Astrocyte of the spinal cord (primary cell): ENCODE measurements at regions not wholly inside any gene's neighbourhood (a gene's known extent, or its start where the extent isn't known, plus 50 kb on each side); places are given as distances from the start of the nearest gene placed in this dataset.

ENCODE experiments used
- DNase-seq: peaks from one replicate; pipeline ENCODE4 v3.0.0; 2011; ENCODE audit warnings: low read depth, low spot score
- H3K4me3 ChIP-seq: 2 replicates; pipeline ENCODE4 v1.5.1; 2011; ENCODE audit warnings: low read depth, mild to moderate bottlenecking, low read length, moderate library complexity
- in situ Hi-C: cut with HindIII; loops from 2 replicates; pipeline ENCODE4 v1.10.0; 2017; ENCODE audit warnings: low sequenced_read_pairs
- TF ChIP-seq, protein P1 (sequence below): IDR thresholded peaks from 2 replicates; pipeline ENCODE4 v1.5.1; 2012; ENCODE audit warnings: low read depth, mild to moderate bottlenecking, low read length, inconsistent platforms

DNA sequence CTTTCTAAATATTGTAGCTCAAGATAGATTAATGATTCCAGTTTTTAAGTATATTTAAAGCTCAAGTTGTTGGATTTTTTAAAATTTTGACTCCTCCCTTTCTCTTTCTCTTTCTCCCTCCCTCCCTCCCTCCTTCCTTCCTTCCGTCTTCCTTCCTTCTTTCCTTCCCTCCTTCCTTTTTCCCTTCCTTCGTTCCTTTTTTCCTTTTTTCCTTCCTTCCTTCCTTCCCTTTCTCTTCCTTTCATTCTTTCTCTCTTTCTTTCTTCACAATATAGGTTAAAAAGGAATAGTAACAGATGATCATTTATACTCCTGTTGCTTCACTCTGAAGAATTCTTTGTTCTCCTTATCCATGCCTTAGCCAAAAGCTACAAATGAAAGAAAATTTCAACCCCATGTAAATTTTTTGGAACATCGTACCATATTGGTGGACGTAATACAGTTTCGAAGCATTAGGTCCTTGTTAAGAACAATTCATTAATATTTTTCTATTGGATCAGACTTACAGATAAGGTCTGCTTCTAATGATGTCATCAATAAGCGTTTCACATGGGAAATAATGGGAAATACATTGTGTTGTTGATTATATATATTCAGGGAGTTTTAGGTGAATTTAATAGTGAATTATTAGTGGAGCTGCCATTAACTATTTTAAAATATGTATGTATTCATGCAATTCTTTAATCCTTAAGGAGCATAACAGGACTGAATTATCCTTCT, 139.6 kb upstream of the SLC35B3 start:
- TF ChIP-seq, protein P1, sequence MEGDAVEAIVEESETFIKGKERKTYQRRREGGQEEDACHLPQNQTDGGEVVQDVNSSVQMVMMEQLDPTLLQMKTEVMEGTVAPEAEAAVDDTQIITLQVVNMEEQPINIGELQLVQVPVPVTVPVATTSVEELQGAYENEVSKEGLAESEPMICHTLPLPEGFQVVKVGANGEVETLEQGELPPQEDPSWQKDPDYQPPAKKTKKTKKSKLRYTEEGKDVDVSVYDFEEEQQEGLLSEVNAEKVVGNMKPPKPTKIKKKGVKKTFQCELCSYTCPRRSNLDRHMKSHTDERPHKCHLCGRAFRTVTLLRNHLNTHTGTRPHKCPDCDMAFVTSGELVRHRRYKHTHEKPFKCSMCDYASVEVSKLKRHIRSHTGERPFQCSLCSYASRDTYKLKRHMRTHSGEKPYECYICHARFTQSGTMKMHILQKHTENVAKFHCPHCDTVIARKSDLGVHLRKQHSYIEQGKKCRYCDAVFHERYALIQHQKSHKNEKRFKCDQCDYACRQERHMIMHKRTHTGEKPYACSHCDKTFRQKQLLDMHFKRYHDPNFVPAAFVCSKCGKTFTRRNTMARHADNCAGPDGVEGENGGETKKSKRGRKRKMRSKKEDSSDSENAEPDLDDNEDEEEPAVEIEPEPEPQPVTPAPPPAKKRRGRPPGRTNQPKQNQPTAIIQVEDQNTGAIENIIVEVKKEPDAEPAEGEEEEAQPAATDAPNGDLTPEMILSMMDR: no peak
- DNase-seq: no peak
- in situ Hi-C loops: no loop called here
- no peak overlapping the region for H3K4me3 ChIP-seq

DNA sequence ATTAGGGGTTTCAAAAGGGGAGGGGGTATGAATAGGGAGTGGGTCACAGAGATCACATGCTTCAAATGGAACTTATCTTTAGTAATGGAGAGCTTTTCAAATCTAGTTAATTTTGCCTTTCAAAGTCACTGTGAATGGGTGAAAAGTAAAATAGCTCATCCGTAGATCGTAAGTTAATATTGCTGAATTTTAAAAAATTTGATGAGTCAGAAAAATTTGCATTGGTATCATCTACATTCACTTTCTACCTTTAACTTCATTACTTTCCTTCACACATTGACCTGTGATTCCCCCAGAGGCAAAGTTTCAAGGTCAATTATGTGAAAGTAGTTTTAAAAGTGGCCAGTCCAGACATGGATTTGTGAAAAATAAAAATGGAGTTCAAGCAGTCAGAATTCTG, 139.0 kb upstream of the SLC35B3 start:
- DNase-seq: no peak
- no peak overlapping the region for H3K4me3 ChIP-seq
- TF ChIP-seq, protein P1: no peak
- in situ Hi-C loops: no loop called here

DNA sequence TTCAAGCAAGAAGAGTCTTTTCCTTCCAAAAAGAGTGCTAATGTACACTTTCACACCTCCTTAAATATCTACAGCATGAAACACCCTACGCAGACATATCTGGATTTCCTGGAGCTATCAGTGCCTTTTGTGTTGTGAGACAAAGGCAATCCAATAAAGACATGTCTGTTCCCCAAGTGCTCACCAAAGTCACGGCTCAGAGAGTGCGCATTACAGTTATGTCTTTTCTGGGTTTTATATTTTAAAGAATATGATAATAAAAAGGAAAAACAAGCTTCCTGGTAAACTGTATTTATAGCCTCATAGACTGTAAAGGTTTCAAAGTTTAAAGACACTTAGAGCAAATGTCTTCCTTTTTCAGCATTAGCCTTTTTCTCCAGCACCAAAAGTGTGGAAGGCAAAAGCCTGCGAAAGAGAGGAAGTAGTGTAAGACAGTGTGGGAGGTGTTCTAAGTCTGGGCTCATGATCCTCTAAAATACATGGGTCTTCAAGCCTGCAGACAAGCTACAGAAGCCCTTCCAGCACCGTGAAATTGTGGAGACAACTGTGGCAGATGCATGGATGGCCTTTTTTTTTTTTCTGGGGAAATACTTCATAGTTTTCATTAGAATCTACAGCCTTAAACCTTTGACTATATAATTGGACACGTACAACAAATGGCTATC, 135.0 kb upstream of the SLC35B3 start:
- no peak for DNase-seq
- no peak overlapping the region for H3K4me3 ChIP-seq
- in situ Hi-C loops: no loop called here
- TF ChIP-seq, protein P1: no peak

DNA sequence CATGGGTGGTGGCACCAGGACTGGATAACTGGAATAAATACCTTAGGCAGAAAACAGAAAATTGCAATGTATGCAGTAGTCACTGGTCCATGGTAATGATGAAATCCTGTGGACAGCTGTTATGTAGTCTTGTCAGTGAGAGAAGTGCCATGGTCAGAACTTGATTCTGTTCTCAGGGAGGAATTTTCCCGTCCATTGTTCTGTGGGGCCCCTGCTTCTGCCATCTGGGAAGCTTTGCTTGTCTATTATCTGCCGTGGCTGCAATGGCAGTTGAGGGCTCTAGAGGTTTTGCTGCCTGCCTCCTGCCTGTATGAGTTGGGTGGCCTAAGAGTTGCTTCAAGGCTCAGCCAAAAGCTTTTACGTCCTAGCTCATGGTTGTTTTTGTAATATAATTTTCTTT, 126.8 kb upstream of the SLC35B3 start:
- TF ChIP-seq, protein P1: no peak

DNA sequence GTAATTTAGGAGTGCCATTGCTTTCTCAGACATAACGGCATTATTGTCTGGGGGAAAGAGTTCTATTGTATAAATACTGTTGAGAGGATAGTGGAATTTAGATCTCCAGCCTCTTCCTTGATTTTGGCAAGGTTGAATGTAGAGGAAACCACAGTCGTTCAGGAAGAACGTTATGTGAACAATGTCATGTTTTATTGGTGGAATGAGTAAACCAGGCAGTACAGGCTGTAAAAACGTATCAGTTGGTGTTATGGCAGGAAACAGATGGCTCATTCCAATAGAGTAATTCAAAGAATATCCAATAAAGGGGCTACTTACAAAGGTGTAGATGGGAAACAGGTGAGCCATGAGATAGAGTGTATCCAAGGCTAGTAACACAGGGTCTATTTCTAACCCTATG, 123.6 kb upstream of the SLC35B3 start:
- DNase-seq: no peak
- in situ Hi-C loops: no loop called here
- H3K4me3 ChIP-seq: no peak overlapping the region
- TF ChIP-seq, protein P1: no peak

More for the DNA sequence above, 126.8 kb upstream of the SLC35B3 start:
- in situ Hi-C loops: no loop called here
- no peak overlapping the region for H3K4me3 ChIP-seq
- DNase-seq: no peak

DNA sequence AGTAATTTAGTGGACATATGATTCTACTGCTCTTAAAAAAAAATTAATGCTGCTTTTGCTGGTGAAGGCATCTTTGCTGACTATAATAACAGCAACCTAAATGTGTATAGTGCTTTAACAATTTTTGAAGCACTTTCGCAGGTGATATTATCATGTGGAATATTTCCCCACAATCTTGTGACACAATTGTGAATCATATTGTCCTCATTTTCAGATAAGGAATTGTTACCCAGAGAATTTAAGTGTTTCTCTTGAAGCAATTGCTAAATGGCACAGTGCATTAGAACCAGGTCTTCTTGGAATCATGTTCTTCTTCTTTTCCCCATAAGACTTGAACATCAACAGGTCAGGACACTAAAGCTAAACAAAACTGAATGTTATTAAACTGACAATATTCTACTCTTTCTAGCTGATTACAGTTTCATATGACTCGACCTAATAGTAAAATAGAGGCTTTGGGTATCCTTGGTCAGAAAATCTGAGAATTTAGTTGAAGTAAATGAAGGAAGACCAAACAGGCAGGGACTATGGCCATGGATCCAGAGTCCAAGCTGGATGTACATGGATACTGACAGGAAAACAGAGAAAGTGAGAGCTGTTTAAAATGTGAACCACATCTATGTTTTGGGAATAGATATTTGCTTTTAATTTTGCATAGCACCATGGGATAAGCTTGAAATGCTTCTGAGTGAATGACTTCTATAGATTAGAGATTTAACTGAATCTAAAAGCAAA, 121.8 kb upstream of the SLC35B3 start:
- in situ Hi-C loops: no loop called here

More for the DNA sequence above, 121.8 kb upstream of the SLC35B3 start:
- DNase-seq: no peak
- TF ChIP-seq, protein P1: no peak
- H3K4me3 ChIP-seq: no peak overlapping the region
